Stomach (tissue), 8 donors: ENCODE measurements at regions not wholly inside any gene's neighbourhood (a gene's known extent, or its start where the extent isn't known, plus 50 kb on each side); places are given as distances from the start of the nearest gene placed in this dataset.

ENCODE experiments used
- DNase-seq, 2 donors: peaks; one replicate each; pipeline versions ENCODE4 v3.0.0 to v3.0.0-alpha.2; 2013 to 2019
- H3K27ac ChIP-seq, 5 donors: fragments of 200-600 bp in 4 of 5; sonication (generic) in 4 of 5; one replicate each; pipeline ENCODE4 v1.5.1; 2013 to 2019; ENCODE audit warnings: mild to moderate bottlenecking in 1 of 5, moderate library complexity in 1 of 5
- H3K27me3 ChIP-seq, 3 donors: fragments of 200-600 bp; sonication (generic); one replicate each; pipeline ENCODE4 v1.5.1; 2017 to 2019; ENCODE audit warnings: mixed run types in 1 of 3
- H3K36me3 ChIP-seq, 4 donors: fragments of 200-600 bp; sonication (generic); 1 replicate in 3 of 4; 2 replicates in 1 of 4; pipeline ENCODE4 v1.5.1; 2016 to 2019
- H3K4me1 ChIP-seq, 4 donors: fragments of 200-600 bp; sonication (generic); one replicate each; pipeline ENCODE4 v1.5.1; 2016 to 2019
- H3K4me3 ChIP-seq, 4 donors: fragments of 200-600 bp; sonication (generic) in 3 of 4; one replicate each; pipeline ENCODE4 v1.5.1; 2016 to 2019; ENCODE audit warnings: mild to moderate bottlenecking in 1 of 4
- H3K9me3 ChIP-seq, 4 donors: fragments of 200-600 bp; sonication (generic); one replicate each; pipeline ENCODE4 v1.5.1; 2016 to 2019
- CTCF ChIP-seq, 7 experiments: fragments of 450-650 bp in 4 of 7; fragments of 200-600 bp in 3 of 7; sonication (generic) in 3 of 7; IDR thresholded peaks; one replicate each; pipeline ENCODE4 v1.5.1; 2016 to 2019; ENCODE audit warnings: antibody characterized with exemption in 7 of 7, control low read depth in 2 of 7, mild to moderate bottlenecking in 1 of 7
- EP300 ChIP-seq: sonication (generic); formaldehyde crosslinking; IDR thresholded peaks from one replicate; pipeline ENCODE4 v1.6.1; 2017; ENCODE audit warnings: antibody characterized with exemption
- POLR2A ChIP-seq, 4 donors: fragments of 450-650 bp; IDR thresholded peaks; one replicate each; pipeline ENCODE4 v1.6.1; 2016; ENCODE audit warnings: antibody characterized with exemption in 4 of 4, control low read depth in 2 of 4, mild to moderate bottlenecking in 1 of 4, moderate library complexity in 1 of 4
- POLR2AphosphoS5 ChIP-seq, 3 donors: sonication (generic); formaldehyde crosslinking; IDR thresholded peaks; one replicate each; pipeline ENCODE4 v1.6.1; 2016; ENCODE audit warnings: antibody characterized with exemption in 3 of 3
- WGBS, 5 donors: extraction: QIAGEN DNeasy Blood & Tissue Kit in 3 of 5; methylation state at CpG; one replicate each; pipeline versions ENCODE4 v1.1.5 to v1.1.7; 2013 to 2018; 5-methylcytosine and 5-hydroxymethylcytosine counted together
- intact Hi-C: fragments of 100-400 bp; cut with DNase I; formaldehyde crosslinking; loops from one replicate; pipeline ENCODE4 v1.15.1; 2023; ENCODE audit warnings: low total_unique reads
- donor health status: healthy with polysubstance abuse.
- donor health status: Bipolar disorder and iron deficiency.
- donor health status: healthy.

GRCh38 chr7:81882086-81882485 is 112.2 kb upstream of the HGF start:
- DNase-seq: no peak
- WGBS, 5 donors: 56 to 70% (median 67%) methylated on average over 2 of the region's 2 CpGs
- no peaks in the 10 kb centered on the region for H3K4me1 ChIP-seq
- H3K4me3 ChIP-seq: no peak overlapping the region
- intact Hi-C loops: no loop called here
- no peaks in the 10 kb centered on the region for H3K9me3 ChIP-seq
- no peaks in the 10 kb centered on the region for H3K36me3 ChIP-seq
- H3K27me3 ChIP-seq: no peaks in the 10 kb centered on the region
- H3K27ac ChIP-seq: no peak overlapping the region
- TF ChIP-seq POLR2A (IDR thresholded peaks at IDR 0.05) (no peak), EP300 (no peak), POLR2AphosphoS5 (IDR thresholded peaks at IDR 0.05) (no peak), CTCF (IDR thresholded peaks at IDR 0.05) (no peak)

GRCh38 chr7:81877890-81878289 is 108.0 kb upstream of the HGF start:
- 76 to 86% (median 84%) methylated on average over 3 of the region's 3 CpGs for WGBS, 5 donors
- Histone ChIP-seq H3K4me3 (no peak overlapping the region), H3K4me1 (no peaks in the 10 kb centered on the region), H3K27me3 (no peaks in the 10 kb centered on the region), H3K36me3 (no peaks in the 10 kb centered on the region), H3K27ac (no peak overlapping the region), H3K9me3 (no peaks in the 10 kb centered on the region)
- TF ChIP-seq CTCF (IDR thresholded peaks at IDR 0.05) (no peak), POLR2AphosphoS5 (IDR thresholded peaks at IDR 0.05) (no peak), POLR2A (IDR thresholded peaks at IDR 0.05) (no peak), EP300 (no peak)
- intact Hi-C loops: no loop called here
- no peak for DNase-seq

GRCh38 chr7:81873559-81873958 is 103.7 kb upstream of the HGF start:
- H3K36me3 ChIP-seq: no peaks in the 10 kb centered on the region
- H3K27me3 ChIP-seq: no peaks in the 10 kb centered on the region
- no peaks in the 10 kb centered on the region for H3K4me1 ChIP-seq
- 70 to 80% (median 78%) methylated on average over 3 of the region's 3 CpGs for WGBS, 5 donors
- no peak overlapping the region for H3K27ac ChIP-seq
- intact Hi-C loops: no loop called here
- no peak overlapping the region for H3K4me3 ChIP-seq
- no peak for DNase-seq
- H3K9me3 ChIP-seq: no peaks in the 10 kb centered on the region
- TF ChIP-seq EP300 (no peak), POLR2AphosphoS5 (IDR thresholded peaks at IDR 0.05) (no peak), CTCF (IDR thresholded peaks at IDR 0.05) (no peak), POLR2A (IDR thresholded peaks at IDR 0.05) (no peak)

- TF ChIP-seq CTCF (IDR thresholded peaks at IDR 0.05) (no peak), POLR2A (IDR thresholded peaks at IDR 0.05) (no peak), POLR2AphosphoS5 (IDR thresholded peaks at IDR 0.05) (no peak)
- no peaks in the 10 kb centered on the region for H3K9me3 ChIP-seq
- H3K36me3 ChIP-seq: no peaks in the 10 kb centered on the region
- no peak for DNase-seq
- intact Hi-C loops: no loop called here
- no peaks in the 10 kb centered on the region for H3K4me1 ChIP-seq
- H3K27ac ChIP-seq: no peak overlapping the region
- H3K27me3 ChIP-seq: no peaks in the 10 kb centered on the region
- H3K4me3 ChIP-seq: no peak overlapping the region
- WGBS, 5 donors: 77 to 88% (median 85%) methylated on average over 6 of the region's 6 CpGs
Observed at GRCh38 chr7:81871606-81872265, 101.9 kb upstream of the HGF start.
